IMR-90 (cell line): ENCODE measurements at regions not wholly inside any gene's neighbourhood (a gene's known extent, or its start where the extent isn't known, plus 50 kb on each side); places are given as distances from the start of the nearest gene placed in this dataset.

Experiments used
- ATAC-seq: fragments of 200-7000 bp; cut with Tn5 transposase; 2 replicates; pipeline ENCODE4 v1.9.1; 2020; ENCODE audit warnings: low read depth, mild to moderate bottlenecking, moderate library complexity
- BruUV-seq: library from RNA; stranded (reverse); fragments of 400-500 nt; replicated peaks from 2 replicates; lab custom pipeline; 2021; lab: Mats Ljungman, UMichigan
- CTCF ChIA-PET: fragments of 300-600 bp; formaldehyde crosslinking; extraction: SDS; loops from one replicate; lab custom pipeline; 2021; ENCODE audit warnings: antibody characterized with exemption; lab: Yijun Ruan, JAX
- POLR2A ChIA-PET: fragments of 300-600 bp; sonication (Branson Sonifier 250); formaldehyde crosslinking; loops from one replicate; lab custom pipeline; 2022; ENCODE audit warnings: antibody characterized with exemption; ENCODE audit not compliant: unreplicated experiment; lab: Charles Lee
- DNase-seq: peaks from one replicate; pipeline ENCODE4 v3.0.0; 2013
- H2AFZ ChIP-seq: replicated peaks from 2 replicates; pipeline ENCODE3; 2013; ENCODE audit warnings: low read length, mild to moderate bottlenecking; ENCODE audit not compliant: poor library complexity
- H2AK5ac ChIP-seq: 2 replicates; pipeline ENCODE4 v1.6.1; 2013; ENCODE audit warnings: low read depth, low read length, inconsistent platforms
- H2AK9ac ChIP-seq: replicated peaks from 2 replicates; pipeline ENCODE3; 2013; ENCODE audit warnings: mild to moderate bottlenecking, low read depth, low read length, moderate library complexity; ENCODE audit not compliant: poor library complexity
- H2BK120ac ChIP-seq: 2 replicates; pipeline ENCODE4 v1.6.1; 2013; ENCODE audit warnings: low read depth, low read length, inconsistent platforms
- H2BK15ac ChIP-seq: 3 replicates; pipeline ENCODE4 v1.6.1; 2013; ENCODE audit warnings: low read depth, low read length, inconsistent platforms
- H2BK20ac ChIP-seq: 2 replicates; pipeline ENCODE4 v1.6.1; 2013; ENCODE audit warnings: low read depth, mild to moderate bottlenecking, inconsistent platforms, low read length, moderate library complexity
- H2BK5ac ChIP-seq: 2 replicates; pipeline ENCODE4 v1.6.1; 2013; ENCODE audit warnings: mild to moderate bottlenecking, low read depth, low read length, inconsistent platforms; ENCODE audit not compliant: poor library complexity, severe bottlenecking
- H3K14ac ChIP-seq: replicated peaks from 2 replicates; pipeline ENCODE4 v1.6.1; 2013; ENCODE audit warnings: low read depth, low read length, inconsistent platforms
- H3K18ac ChIP-seq: 2 replicates; pipeline ENCODE4 v1.6.1; 2013; ENCODE audit warnings: low read depth, low read length, control low read depth
- H3K23ac ChIP-seq: 2 replicates; pipeline ENCODE4 v1.6.1; 2013; ENCODE audit warnings: low read depth, low read length, inconsistent platforms
- H3K27ac ChIP-seq: 2 replicates; pipeline ENCODE4 v1.5.1; 2013; ENCODE audit warnings: mild to moderate bottlenecking, control low read depth, low read length; ENCODE audit not compliant: insufficient read depth
- H3K27me3 ChIP-seq: 2 replicates; pipeline ENCODE4 v1.6.1; 2013; ENCODE audit warnings: low read length; ENCODE audit not compliant: control insufficient read depth, insufficient read depth
- H3K36me3 ChIP-seq: 2 replicates; pipeline ENCODE4 v1.6.1; 2013; ENCODE audit warnings: low read length, mixed read lengths; ENCODE audit not compliant: control insufficient read depth, insufficient read depth
- H3K4ac ChIP-seq: 2 replicates; pipeline ENCODE4 v1.6.1; 2013; ENCODE audit warnings: low read depth, low read length, inconsistent platforms
- H3K4me1 ChIP-seq: 2 replicates; pipeline ENCODE4 v1.6.1; 2013; ENCODE audit warnings: low read length, mixed read lengths; ENCODE audit not compliant: control insufficient read depth, insufficient read depth
- H3K4me2 ChIP-seq: 2 replicates; pipeline ENCODE4 v1.6.1; 2013; ENCODE audit warnings: low read depth, mild to moderate bottlenecking, control low read depth, low read length, moderate library complexity
- H3K4me3 ChIP-seq: 2 replicates; pipeline ENCODE4 v1.5.1; 2013; ENCODE audit warnings: low read depth, mild to moderate bottlenecking, control low read depth, low read length, moderate library complexity; ENCODE audit not compliant: insufficient read depth
- H3K56ac ChIP-seq: 2 replicates; pipeline ENCODE4 v1.6.1; 2013; ENCODE audit warnings: low read length, inconsistent platforms; ENCODE audit not compliant: insufficient read depth; ENCODE audit errors: extremely low read depth
- H3K79me1 ChIP-seq, 2 experiments: 2 replicates each; pipeline ENCODE4 v1.6.1; 2013; ENCODE audit warnings: low read length in 2 of 2, inconsistent platforms in 1 of 2, low read depth in 1 of 2
- H3K9ac ChIP-seq: 2 replicates; pipeline ENCODE4 v1.6.1; 2013; ENCODE audit warnings: low read depth, low read length, control low read depth
- H3K9me1 ChIP-seq: 2 replicates; pipeline ENCODE4 v1.6.1; 2013; ENCODE audit warnings: low read length, inconsistent platforms; ENCODE audit not compliant: insufficient read depth
- H3K9me3 ChIP-seq: 2 replicates; pipeline ENCODE4 v1.6.1; 2013; ENCODE audit warnings: low read length; ENCODE audit not compliant: control insufficient read depth, insufficient read depth
- H4K20me1 ChIP-seq: 2 replicates; pipeline ENCODE4 v1.6.1; 2013; ENCODE audit warnings: low read length, inconsistent platforms; ENCODE audit not compliant: insufficient read depth
- H4K5ac ChIP-seq: 2 replicates; pipeline ENCODE4 v1.6.1; 2013; ENCODE audit warnings: mild to moderate bottlenecking, low read depth, low read length, control low read depth
- H4K8ac ChIP-seq, 2 experiments: 2 replicates each; pipeline ENCODE4 v1.6.1; 2013; ENCODE audit warnings: low read depth in 2 of 2, low read length in 2 of 2, control low read depth in 1 of 2, inconsistent platforms in 1 of 2
- H4K91ac ChIP-seq: 2 replicates; pipeline ENCODE4 v1.6.1; 2013; ENCODE audit warnings: low read depth, low read length, inconsistent platforms; ENCODE audit not compliant: insufficient read depth
- BHLHE40 ChIP-seq: fragments of 150-350 bp; IDR thresholded peaks from 2 replicates; pipeline ENCODE4 v1.6.1; 2016; ENCODE audit warnings: mild to moderate bottlenecking, low read depth, low read length
- CEBPB ChIP-seq: IDR thresholded peaks from 2 replicates; pipeline ENCODE4 v1.6.1; 2012; ENCODE audit warnings: low read depth, low read length, improper control_type of control experiment
- CHD1 ChIP-seq: IDR thresholded peaks from 2 replicates; pipeline ENCODE4 v1.6.1; 2012; ENCODE audit warnings: low read depth, low read length, improper control_type of control experiment
- MXI1 ChIP-seq: IDR thresholded peaks from 2 replicates; pipeline ENCODE4 v1.6.1; 2012; ENCODE audit warnings: low read depth, mild to moderate bottlenecking, low read length, moderate library complexity, borderline replicate concordance
- NFE2L2 ChIP-seq: fragments of 150-350 bp; IDR thresholded peaks from 2 replicates; pipeline ENCODE4 v1.6.1; 2016; ENCODE audit warnings: low read depth, mild to moderate bottlenecking, low read length
- POLR2A ChIP-seq: IDR thresholded peaks from 2 replicates; pipeline ENCODE4 v1.6.1; 2012; ENCODE audit warnings: mild to moderate bottlenecking, low read depth, low read length
- RAD21 ChIP-seq: IDR thresholded peaks from 2 replicates; pipeline ENCODE4 v1.6.1; 2012; ENCODE audit warnings: low read length, improper control_type of control experiment
- RCOR1 ChIP-seq: IDR thresholded peaks from 2 replicates; pipeline ENCODE4 v1.6.1; 2012; ENCODE audit warnings: mild to moderate bottlenecking, low read length, improper control_type of control experiment; ENCODE audit not compliant: insufficient replicate concordance
- SMC3 ChIP-seq: fragments of 150-350 bp; IDR thresholded peaks from 2 replicates; pipeline ENCODE4 v1.6.1; 2016; ENCODE audit warnings: low read depth, mild to moderate bottlenecking, antibody characterized with exemption, low read length, moderate library complexity
- WGBS, 2 experiments: methylation state at CpG; one replicate each; pipeline versions ENCODE4 v1.1.5 to v1.1.7; 2013; ENCODE audit warnings: missing lambda C conversion rate in 2 of 2; ENCODE audit not compliant: insufficient read length in 1 of 2; ENCODE audit errors: extremely low coverage in 2 of 2; 5-methylcytosine and 5-hydroxymethylcytosine counted together
- dilution Hi-C: fragments of 300-500 bp; cut with HindIII; formaldehyde crosslinking; loops from one replicate; pipeline ENCODE4 v1.14.3; 2018; ENCODE audit warnings: low sequenced_read_pairs; ENCODE audit not compliant: unreplicated experiment
- in situ Hi-C: fragments of 300-500 bp; cut with MboI; formaldehyde crosslinking; loops from 3 replicates; pipeline ENCODE4 v1.14.3; 2019; ENCODE audit warnings: low sequenced_read_pairs, inconsistent platforms, mixed read lengths
- intact Hi-C: fragments of 100-400 bp; cut with micrococcal nuclease; formaldehyde crosslinking; loops from 2 replicates; pipeline ENCODE4 v1.10.0; 2022
- TF ChIP-seq, protein P1 (sequence below): fragments of 150-350 bp; IDR thresholded peaks from 2 replicates; pipeline ENCODE4 v1.6.1; 2017; ENCODE audit warnings: mild to moderate bottlenecking, antibody characterized with exemption, low read length, low read depth

DNA sequence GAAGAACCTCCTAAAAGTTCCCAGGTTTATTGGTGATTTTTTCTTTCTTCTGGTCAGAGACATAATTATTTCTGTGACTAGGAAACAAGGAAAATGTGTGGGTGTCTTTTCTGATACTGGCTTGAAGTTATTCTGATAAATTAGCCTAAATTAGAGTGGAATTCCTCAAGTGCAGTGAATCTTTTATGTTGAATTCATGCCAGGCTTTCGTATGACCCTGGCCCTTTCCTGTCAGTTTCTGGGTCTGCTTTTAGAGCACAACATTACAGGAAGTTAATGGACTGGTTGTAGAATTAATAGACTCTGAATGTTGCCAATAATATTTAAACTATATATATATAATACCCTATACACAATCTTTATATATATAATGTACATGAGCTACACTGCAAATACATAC lies 230.6 kb upstream of the KIAA1217 start:
- Histone ChIP-seq H2AFZ (no peak overlapping the region), H3K23ac (no peak overlapping the region), H2BK120ac (no peak overlapping the region), H2AK9ac (no peak overlapping the region), H3K79me1 (no peaks in the 10 kb centered on the region), H4K8ac (no peak overlapping the region), H3K4me3 (no peak overlapping the region), H3K27me3 (no peaks in the 10 kb centered on the region), H2AK5ac (no peak overlapping the region), H4K91ac (no peak overlapping the region), H3K4me2 (no peak overlapping the region), H2BK15ac (no peak overlapping the region), H3K4me1 (no peaks in the 10 kb centered on the region), H2BK5ac (no peak overlapping the region), H3K56ac (no peak overlapping the region), H3K9me1 (no peaks in the 10 kb centered on the region), H3K9me3 (0 out of 2 replicates have a peak, but pooled peaks cover 2% of the 10 kb centered on the region), H3K4ac (no peak overlapping the region), H3K9ac (no peak overlapping the region), H2BK20ac (no peak overlapping the region), H3K27ac (no peak overlapping the region), H3K18ac (no peak overlapping the region), H4K20me1 (no peaks in the 10 kb centered on the region), H4K5ac (no peak overlapping the region), H3K36me3 (no peaks in the 10 kb centered on the region), H3K14ac (no peak overlapping the region)
- TF ChIP-seq CHD1 (no peak), MXI1 (no peak), RAD21 (no peak), CEBPB (no peak), RCOR1 (no peak), BHLHE40 (no peak), NFE2L2 (no peak), POLR2A (no peak), SMC3 (no peak)
- TF ChIP-seq, protein P1, sequence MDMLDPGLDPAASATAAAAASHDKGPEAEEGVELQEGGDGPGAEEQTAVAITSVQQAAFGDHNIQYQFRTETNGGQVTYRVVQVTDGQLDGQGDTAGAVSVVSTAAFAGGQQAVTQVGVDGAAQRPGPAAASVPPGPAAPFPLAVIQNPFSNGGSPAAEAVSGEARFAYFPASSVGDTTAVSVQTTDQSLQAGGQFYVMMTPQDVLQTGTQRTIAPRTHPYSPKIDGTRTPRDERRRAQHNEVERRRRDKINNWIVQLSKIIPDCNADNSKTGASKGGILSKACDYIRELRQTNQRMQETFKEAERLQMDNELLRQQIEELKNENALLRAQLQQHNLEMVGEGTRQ = no peak
- WGBS, 2 experiments = no CpG with 5 or more reads among the region's 1 CpG
- ChIA-PET POLR2A (no interaction called here), CTCF (interaction anchor here (0.7 kb wide), 1 partner anchor 535 kb away, joined by 3 read pairs; no protein-coding TSS in a partner anchor)
- in situ Hi-C loops (no loop called here), intact Hi-C loops (no loop called here), dilution Hi-C loops (no loop called here)
- BruUV-seq = no TSS peak
- no peak for ATAC-seq
- DNase-seq = no peak
